Keratinocyte (primary cell): ENCODE measurements at regions not wholly inside any gene's neighbourhood (a gene's known extent, or its start where the extent isn't known, plus 50 kb on each side); places are given as distances from the start of the nearest gene placed in this dataset.

Source experiments
- EZH2 ChIP-seq: IDR thresholded peaks from one replicate; pipeline ENCODE4 v1.6.1; 2012; ENCODE audit warnings: inconsistent platforms, mild to moderate bottlenecking, low read length, moderate library complexity
- TF ChIP-seq, protein P1 (sequence below), 3 experiments: IDR thresholded peaks in 1 of 3; conservative IDR thresholded peaks in 1 of 3; optimal IDR thresholded peaks in 1 of 3; 2 replicates in 2 of 3; 3 replicates in 1 of 3; pipeline versions ENCODE3 to v1.5.1; 2011; ENCODE audit warnings: low read length in 3 of 3, mild to moderate bottlenecking in 3 of 3, moderate library complexity in 2 of 3, control low read depth in 1 of 3, inconsistent platforms in 1 of 3; ENCODE audit not compliant: insufficient read depth in 2 of 3; ENCODE audit errors: extremely low read depth in 1 of 3

DNA sequence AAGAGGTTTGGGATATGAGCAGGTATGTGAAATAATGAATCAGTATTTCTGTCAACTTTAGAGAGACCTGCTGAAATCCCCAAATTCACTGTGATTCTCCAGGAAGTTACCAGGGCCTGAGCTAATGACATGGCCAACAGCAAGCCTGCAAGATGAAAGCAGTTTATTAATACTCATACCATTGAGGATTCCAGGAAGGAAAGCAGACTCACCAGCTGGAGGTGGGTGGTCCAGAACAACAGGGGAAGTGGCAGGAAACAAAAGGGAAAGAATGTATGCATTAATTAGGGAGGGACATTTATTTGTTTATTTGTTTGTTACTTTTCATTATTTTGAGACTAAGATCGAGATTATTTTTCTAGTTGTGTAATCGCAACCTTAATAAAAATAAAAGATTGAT lies 196.6 kb upstream of the AGA start:
- TF ChIP-seq, protein P1, sequence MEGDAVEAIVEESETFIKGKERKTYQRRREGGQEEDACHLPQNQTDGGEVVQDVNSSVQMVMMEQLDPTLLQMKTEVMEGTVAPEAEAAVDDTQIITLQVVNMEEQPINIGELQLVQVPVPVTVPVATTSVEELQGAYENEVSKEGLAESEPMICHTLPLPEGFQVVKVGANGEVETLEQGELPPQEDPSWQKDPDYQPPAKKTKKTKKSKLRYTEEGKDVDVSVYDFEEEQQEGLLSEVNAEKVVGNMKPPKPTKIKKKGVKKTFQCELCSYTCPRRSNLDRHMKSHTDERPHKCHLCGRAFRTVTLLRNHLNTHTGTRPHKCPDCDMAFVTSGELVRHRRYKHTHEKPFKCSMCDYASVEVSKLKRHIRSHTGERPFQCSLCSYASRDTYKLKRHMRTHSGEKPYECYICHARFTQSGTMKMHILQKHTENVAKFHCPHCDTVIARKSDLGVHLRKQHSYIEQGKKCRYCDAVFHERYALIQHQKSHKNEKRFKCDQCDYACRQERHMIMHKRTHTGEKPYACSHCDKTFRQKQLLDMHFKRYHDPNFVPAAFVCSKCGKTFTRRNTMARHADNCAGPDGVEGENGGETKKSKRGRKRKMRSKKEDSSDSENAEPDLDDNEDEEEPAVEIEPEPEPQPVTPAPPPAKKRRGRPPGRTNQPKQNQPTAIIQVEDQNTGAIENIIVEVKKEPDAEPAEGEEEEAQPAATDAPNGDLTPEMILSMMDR (optimal IDR thresholded peaks at IDR 0.05 in 1 of 3, IDR thresholded peaks at IDR 0.05 in 1 of 3, conservative IDR thresholded peaks at IDR 0.05 in 1 of 3; ENCODE audit: extremely low read depth in 1 of 3, insufficient read depth in 2 of 3, low read length in 3 of 3) = no peak
- TF ChIP-seq EZH2 = no peak
